ENCODE measurements at regions not wholly inside any gene's neighbourhood (a gene's known extent, or its start where the extent isn't known, plus 50 kb on each side); places are given as distances from the start of the nearest gene placed in this dataset.

GRCh38 chr18:10386049-10386448 is 68.4 kb upstream of the APCDD1 start:
- TF ChIP-seq, protein P1, sequence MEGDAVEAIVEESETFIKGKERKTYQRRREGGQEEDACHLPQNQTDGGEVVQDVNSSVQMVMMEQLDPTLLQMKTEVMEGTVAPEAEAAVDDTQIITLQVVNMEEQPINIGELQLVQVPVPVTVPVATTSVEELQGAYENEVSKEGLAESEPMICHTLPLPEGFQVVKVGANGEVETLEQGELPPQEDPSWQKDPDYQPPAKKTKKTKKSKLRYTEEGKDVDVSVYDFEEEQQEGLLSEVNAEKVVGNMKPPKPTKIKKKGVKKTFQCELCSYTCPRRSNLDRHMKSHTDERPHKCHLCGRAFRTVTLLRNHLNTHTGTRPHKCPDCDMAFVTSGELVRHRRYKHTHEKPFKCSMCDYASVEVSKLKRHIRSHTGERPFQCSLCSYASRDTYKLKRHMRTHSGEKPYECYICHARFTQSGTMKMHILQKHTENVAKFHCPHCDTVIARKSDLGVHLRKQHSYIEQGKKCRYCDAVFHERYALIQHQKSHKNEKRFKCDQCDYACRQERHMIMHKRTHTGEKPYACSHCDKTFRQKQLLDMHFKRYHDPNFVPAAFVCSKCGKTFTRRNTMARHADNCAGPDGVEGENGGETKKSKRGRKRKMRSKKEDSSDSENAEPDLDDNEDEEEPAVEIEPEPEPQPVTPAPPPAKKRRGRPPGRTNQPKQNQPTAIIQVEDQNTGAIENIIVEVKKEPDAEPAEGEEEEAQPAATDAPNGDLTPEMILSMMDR (IDR thresholded peaks at IDR 0.05), result no peak
- TF ChIP-seq POLR2A (IDR thresholded peaks at IDR 0.05), result no peak
